ENCODE measurements at regions not wholly inside any gene's neighbourhood (a gene's known extent, or its start where the extent isn't known, plus 50 kb on each side); places are given as distances from the start of the nearest gene placed in this dataset.

- no peak overlapping the region for H3K9ac ChIP-seq (ENCODE audit: extremely low read depth, insufficient read length, low read length)
- H3K79me2 ChIP-seq (ENCODE audit: insufficient read depth, low read length): no peaks in the 10 kb centered on the region
- H3K27me3 ChIP-seq (ENCODE audit: insufficient read depth, low read length): no peaks in the 10 kb centered on the region
- H3K23me2 ChIP-seq (ENCODE audit: insufficient read length, low read depth, low read length, poor library complexity, severe bottlenecking): no peaks in the 10 kb centered on the region
- H3K4me3 Mint-ChIP-seq: no peak overlapping the region
- H3K18ac ChIP-seq (ENCODE audit: insufficient read length, low read depth, low read length): no peak overlapping the region
- H3K4me1 Mint-ChIP-seq: peaks cover 0 to 3% of the 10 kb centered on the region in 2 experiments; a peak in 1 of 4 replicates
- WGBS (ENCODE audit: extremely low coverage, insufficient read length, low lambda C conversion rate): no CpG with 5 or more reads among the region's 24 CpGs
- no peak overlapping the region for H2BK12ac ChIP-seq (ENCODE audit: insufficient read length, low read depth, low read length)
- no peak overlapping the region for H4K8ac ChIP-seq (replicated peaks; ENCODE audit: insufficient read length, low read depth, low read length)
- no peak overlapping the region for H3K4ac ChIP-seq (ENCODE audit: low read depth, low read length)
- H2BK120ac ChIP-seq (ENCODE audit: low read depth, low read length, poor library complexity, severe bottlenecking): no peak overlapping the region
- H4K91ac ChIP-seq (ENCODE audit: insufficient read length, low read depth, low read length): no peak overlapping the region
- no peak overlapping the region for H2BK20ac ChIP-seq (ENCODE audit: low read depth, low read length, poor library complexity, severe bottlenecking)
- no peaks in the 10 kb centered on the region for H3K9me3 Mint-ChIP-seq
- no peak overlapping the region for H2AK5ac ChIP-seq (ENCODE audit: insufficient read length, low read length)
- H3K27ac ChIP-seq (ENCODE audit: insufficient read length, low read depth, low read length): no peak overlapping the region
- no peak for TF ChIP-seq CTCF (conservative IDR thresholded peaks at IDR 0.05)
- H3K27ac Mint-ChIP-seq: no peak overlapping the region
- no peak overlapping the region for H4K5ac ChIP-seq (ENCODE audit: insufficient read length, low read depth, low read length)
- H3K4me2 ChIP-seq (ENCODE audit: insufficient read depth, insufficient read length, low read length): no peak overlapping the region
- no peak for DNase-seq
- H2AFZ ChIP-seq (ENCODE audit: low read length): no peak overlapping the region
- no peaks in the 10 kb centered on the region for H3K79me1 ChIP-seq (ENCODE audit: insufficient read depth, low read depth, low read length, poor library complexity, severe bottlenecking)
- H2BK15ac ChIP-seq (ENCODE audit: low read depth, low read length): no peak overlapping the region
- H3K23ac ChIP-seq (ENCODE audit: insufficient read length, low read depth, low read length): no peak overlapping the region
- H3K9me3 ChIP-seq (ENCODE audit: control insufficient read depth, low read depth, low read length): no peaks in the 10 kb centered on the region
- H4K20me1 ChIP-seq (ENCODE audit: control insufficient read depth, insufficient read depth, insufficient read length): no peaks in the 10 kb centered on the region
- no peaks in the 10 kb centered on the region; the same call in 1 of the 2 replicates for H3K27me3 Mint-ChIP-seq (ENCODE audit: low read depth)
- no peak overlapping the region for H2BK5ac ChIP-seq (ENCODE audit: insufficient read length, low read length)
- H3K56ac ChIP-seq (ENCODE audit: insufficient read length, low read depth, low read length): no peak overlapping the region
- no peaks in the 10 kb centered on the region for H3K36me3 Mint-ChIP-seq (ENCODE audit: insufficient read depth in 1 of 3, low read depth in 3 of 3)
- H3K14ac ChIP-seq (ENCODE audit: insufficient read depth, low read length): no peak overlapping the region
- H3K4me1 ChIP-seq (ENCODE audit: insufficient read depth, low read length): no peaks in the 10 kb centered on the region
- H3T11ph ChIP-seq (ENCODE audit: low read length): no peak overlapping the region
Measured at GRCh38 chr1:172748201-172748600, 89.3 kb downstream of the FASLG start.

Data from H9 (cell line).